Caco-2 (cell line): ENCODE measurements at regions not wholly inside any gene's neighbourhood (a gene's known extent, or its start where the extent isn't known, plus 50 kb on each side); places are given as distances from the start of the nearest gene placed in this dataset.

Experiments
- BruUV-seq: library from RNA; stranded (reverse); fragments of 400-500 nt; replicated peaks from 2 replicates; lab custom pipeline; 2021; lab: Mats Ljungman, UMichigan
- CTCF ChIA-PET: fragments of 300-600 bp; sonication (Branson Sonifier 250); formaldehyde crosslinking; loops from one replicate; lab custom pipeline; 2022; ENCODE audit warnings: antibody characterized with exemption; lab: Charles Lee
- POLR2A ChIA-PET: fragments of 300-600 bp; sonication (Branson Sonifier 250); formaldehyde crosslinking; loops from one replicate; lab custom pipeline; 2022; ENCODE audit warnings: antibody characterized with exemption; lab: Charles Lee
- DNase-seq, 2 experiments: peaks; one replicate each; pipeline versions ENCODE4 v3.0.0 to v3.0.0-alpha.2; 2020 to 2022
- H3K27me3 ChIP-seq: replicated peaks from 2 replicates; pipeline ENCODE4 v1.6.0; 2011; ENCODE audit warnings: low read length; ENCODE audit not compliant: control insufficient read depth, insufficient read depth
- H3K36me3 ChIP-seq: 2 replicates; pipeline ENCODE4 v1.5.1; 2011; ENCODE audit warnings: low read length; ENCODE audit not compliant: control insufficient read depth, insufficient read depth
- H3K4me1 ChIP-seq: fragments of 250-450 bp; sonication (Bioruptor Pico); 2 replicates; pipeline ENCODE4 v1.5.1; 2020; ENCODE audit warnings: mild to moderate bottlenecking
- H3K4me3 ChIP-seq: 2 replicates; pipeline ENCODE4 v1.5.1; 2011; ENCODE audit warnings: low read depth, mild to moderate bottlenecking, control low read depth, low read length
- H3K9me3 ChIP-seq: fragments of 250-450 bp; sonication (Bioruptor Pico); 2 replicates; pipeline ENCODE4 v1.5.1; 2020; ENCODE audit warnings: mild to moderate bottlenecking, moderate library complexity
- H3K27ac Mint-ChIP-seq: one replicate; pipeline ENCODE4 v1.8.0; 2022; ENCODE audit warnings: mixed read lengths; ENCODE audit not compliant: unreplicated experiment
- H3K27me3 Mint-ChIP-seq: one replicate; pipeline ENCODE4 v1.8.0; 2022; ENCODE audit warnings: mixed read lengths; ENCODE audit not compliant: insufficient read depth, unreplicated experiment
- H3K36me3 Mint-ChIP-seq: one replicate; pipeline ENCODE4 v1.8.0; 2022; ENCODE audit warnings: mild to moderate bottlenecking, mixed read lengths; ENCODE audit not compliant: insufficient read depth, unreplicated experiment
- H3K4me1 Mint-ChIP-seq: one replicate; pipeline ENCODE4 v1.8.0; 2022; ENCODE audit warnings: low read depth, mixed read lengths; ENCODE audit not compliant: unreplicated experiment
- H3K4me3 Mint-ChIP-seq: one replicate; pipeline ENCODE4 v1.8.0; 2022; ENCODE audit warnings: mild to moderate bottlenecking, moderate library complexity, mixed read lengths; ENCODE audit not compliant: unreplicated experiment
- H3K9me3 Mint-ChIP-seq: one replicate; pipeline ENCODE4 v1.8.0; 2022; ENCODE audit warnings: mixed read lengths; ENCODE audit not compliant: unreplicated experiment
- CTCF ChIP-seq, 2 experiments: fragments of 200-600 bp in 1 of 2; IDR thresholded peaks; 1 replicate in 1 of 2; 2 replicates in 1 of 2; pipeline versions ENCODE4 v1.5.1 to v1.8.0; 2011 to 2022; ENCODE audit warnings: antibody characterized with exemption in 1 of 2, control low read depth in 1 of 2, inconsistent platforms in 1 of 2, low read depth in 1 of 2, low read length in 1 of 2, mild to moderate bottlenecking in 1 of 2, moderate library complexity in 1 of 2; ENCODE audit not compliant: insufficient read depth in 1 of 2, severe bottlenecking in 1 of 2, unreplicated experiment in 1 of 2
- intact Hi-C: fragments of 100-400 bp; cut with micrococcal nuclease; formaldehyde crosslinking; loops from one replicate; pipeline ENCODE4 v1.10.0; 2022; ENCODE audit not compliant: unreplicated experiment

GRCh38 chr18:71250191-71250590 lies 961.3 kb downstream of the SOCS6 start:
- Mint-ChIP-seq H3K27ac (no peak overlapping the region), H3K36me3 (no peaks in the 10 kb centered on the region), H3K9me3 (no peaks in the 10 kb centered on the region), H3K4me1 (no peaks in the 10 kb centered on the region), H3K4me3 (no peak overlapping the region), H3K27me3 (peaks cover 3% of the 10 kb centered on the region)
- TF ChIP-seq CTCF (IDR thresholded peaks at IDR 0.05; ENCODE audit: insufficient read depth in 1 of 2, low read depth in 1 of 2, low read length in 1 of 2, severe bottlenecking in 1 of 2, unreplicated experiment in 1 of 2): no peak
- H3K4me1 ChIP-seq: no peaks in the 10 kb centered on the region
- ChIA-PET CTCF (no interaction called here), POLR2A (no interaction called here)
- no peaks in the 10 kb centered on the region for H3K36me3 ChIP-seq
- no peaks in the 10 kb centered on the region for H3K27me3 ChIP-seq
- intact Hi-C loops: no loop called here
- no peak overlapping the region for H3K4me3 ChIP-seq
- no peaks in the 10 kb centered on the region for H3K9me3 ChIP-seq
- no peak for DNase-seq
- no TSS peak for BruUV-seq

GRCh38 chr18:71249791-71250190 lies 960.9 kb downstream of the SOCS6 start:
- CTCF ChIA-PET: no interaction called here
- BruUV-seq: no TSS peak
- H3K4me1 Mint-ChIP-seq: no peaks in the 10 kb centered on the region
- POLR2A ChIA-PET: no interaction called here
- no peaks in the 10 kb centered on the region for H3K36me3 Mint-ChIP-seq
- no peaks in the 10 kb centered on the region for H3K4me1 ChIP-seq
- intact Hi-C loops: no loop called here
- H3K9me3 ChIP-seq: no peaks in the 10 kb centered on the region
- H3K4me3 ChIP-seq: no peak overlapping the region
- no peak for DNase-seq
- no peak for TF ChIP-seq CTCF (IDR thresholded peaks at IDR 0.05; ENCODE audit: insufficient read depth in 1 of 2, low read depth in 1 of 2, low read length in 1 of 2, severe bottlenecking in 1 of 2, unreplicated experiment in 1 of 2)
- no peaks in the 10 kb centered on the region for H3K27me3 ChIP-seq
- H3K27ac Mint-ChIP-seq: no peak overlapping the region
- no peaks in the 10 kb centered on the region for H3K9me3 Mint-ChIP-seq
- H3K4me3 Mint-ChIP-seq: no peak overlapping the region
- no peaks in the 10 kb centered on the region for H3K36me3 ChIP-seq
- H3K27me3 Mint-ChIP-seq: peaks cover 3% of the 10 kb centered on the region

GRCh38 chr18:71242981-71243380 lies 954.1 kb downstream of the SOCS6 start:
- Histone ChIP-seq H3K4me1 (no peaks in the 10 kb centered on the region), H3K27me3 (no peaks in the 10 kb centered on the region), H3K4me3 (no peak overlapping the region), H3K36me3 (no peaks in the 10 kb centered on the region), H3K9me3 (no peaks in the 10 kb centered on the region)
- no TSS peak for BruUV-seq
- Mint-ChIP-seq H3K4me1 (no peaks in the 10 kb centered on the region), H3K9me3 (no peaks in the 10 kb centered on the region), H3K27me3 (no peaks in the 10 kb centered on the region), H3K36me3 (no peaks in the 10 kb centered on the region), H3K4me3 (no peak overlapping the region), H3K27ac (no peak overlapping the region)
- no peak for DNase-seq
- ChIA-PET POLR2A (no interaction called here), CTCF (no interaction called here)
- intact Hi-C loops: no loop called here
- no peak for TF ChIP-seq CTCF (IDR thresholded peaks at IDR 0.05; ENCODE audit: insufficient read depth in 1 of 2, low read depth in 1 of 2, low read length in 1 of 2, severe bottlenecking in 1 of 2, unreplicated experiment in 1 of 2)
